Putamen (tissue), 1 donor: ENCODE measurements at regions not wholly inside any gene's neighbourhood (a gene's known extent, or its start where the extent isn't known, plus 50 kb on each side); places are given as distances from the start of the nearest gene placed in this dataset.

Source experiments
- DNase-seq: peaks from one replicate; pipeline ENCODE4 v3.0.0-alpha.2; 2016; ENCODE audit warnings: low spot score

GRCh38 chr12:68559246-68559645 lies 51.5 kb upstream of the RAP1B start:
- DNase-seq: no peak

GRCh38 chr12:68559984-68560850 lies 50.5 kb upstream of the RAP1B start:
- DNase-seq: no peak

- DNase-seq: no peak
Observed at GRCh38 chr12:68560851-68561422, 49.8 kb upstream of the RAP1B start.
